ENCODE measurements at regions not wholly inside any gene's neighbourhood (a gene's known extent, or its start where the extent isn't known, plus 50 kb on each side); places are given as distances from the start of the nearest gene placed in this dataset.

DNA sequence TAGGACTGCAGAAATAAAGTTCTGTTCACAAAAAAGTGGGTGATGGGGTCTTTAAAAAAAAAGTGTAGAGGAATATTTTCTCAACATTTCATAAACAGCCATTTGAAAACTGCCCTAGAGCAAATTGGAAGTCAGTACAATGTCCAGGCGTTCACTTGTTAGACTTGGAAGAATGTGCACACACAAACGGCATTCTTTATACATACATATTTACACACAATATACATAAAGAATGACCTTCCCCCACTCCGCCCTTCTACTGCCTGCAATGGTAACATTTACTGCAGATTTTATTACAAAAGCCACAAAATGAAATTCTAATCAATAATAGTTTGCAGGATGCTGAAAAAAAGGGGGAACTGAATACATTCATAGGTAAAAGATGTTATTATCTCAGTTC is 103.4 kb upstream of the TOX3 start:
- CTCF ChIA-PET, result no interaction called here
- no peak overlapping the region for H3K4me3 ChIP-seq
- no peaks in the 10 kb centered on the region for H3K4me1 ChIP-seq
- WGBS (ENCODE audit: missing lambda C conversion rate), result 30% methylated on average over 3 of the region's 3 CpGs
- no peak for ATAC-seq
- DNase-seq (ENCODE audit: low read depth in 1 of 2, low spot score in 1 of 2), result no peak
- H3K9me3 ChIP-seq, result no peaks in the 10 kb centered on the region
- POLR2A ChIA-PET, result no interaction called here
- no peak for FAIRE-seq
- TF ChIP-seq CHD2 (IDR thresholded peaks at IDR 0.05; ENCODE audit: low read length, partially characterized antibody) (no peak), CHD4 (IDR thresholded peaks at IDR 0.05; ENCODE audit: borderline replicate concordance) (no peak), MAFK (IDR thresholded peaks at IDR 0.05; ENCODE audit: partially characterized antibody) (no peak), BHLHE40 (IDR thresholded peaks at IDR 0.05; ENCODE audit: low read depth, low read length) (no peak), CBX8 (IDR thresholded peaks at IDR 0.05) (no peak), FOXS1 (CRISPR knock-in tag; IDR thresholded peaks at IDR 0.05) (no peak)
- TF ChIP-seq, protein P1, sequence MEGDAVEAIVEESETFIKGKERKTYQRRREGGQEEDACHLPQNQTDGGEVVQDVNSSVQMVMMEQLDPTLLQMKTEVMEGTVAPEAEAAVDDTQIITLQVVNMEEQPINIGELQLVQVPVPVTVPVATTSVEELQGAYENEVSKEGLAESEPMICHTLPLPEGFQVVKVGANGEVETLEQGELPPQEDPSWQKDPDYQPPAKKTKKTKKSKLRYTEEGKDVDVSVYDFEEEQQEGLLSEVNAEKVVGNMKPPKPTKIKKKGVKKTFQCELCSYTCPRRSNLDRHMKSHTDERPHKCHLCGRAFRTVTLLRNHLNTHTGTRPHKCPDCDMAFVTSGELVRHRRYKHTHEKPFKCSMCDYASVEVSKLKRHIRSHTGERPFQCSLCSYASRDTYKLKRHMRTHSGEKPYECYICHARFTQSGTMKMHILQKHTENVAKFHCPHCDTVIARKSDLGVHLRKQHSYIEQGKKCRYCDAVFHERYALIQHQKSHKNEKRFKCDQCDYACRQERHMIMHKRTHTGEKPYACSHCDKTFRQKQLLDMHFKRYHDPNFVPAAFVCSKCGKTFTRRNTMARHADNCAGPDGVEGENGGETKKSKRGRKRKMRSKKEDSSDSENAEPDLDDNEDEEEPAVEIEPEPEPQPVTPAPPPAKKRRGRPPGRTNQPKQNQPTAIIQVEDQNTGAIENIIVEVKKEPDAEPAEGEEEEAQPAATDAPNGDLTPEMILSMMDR (IDR thresholded peaks at IDR 0.05), result no peak
- H3K27ac ChIP-seq, result no peak overlapping the region
- no peak overlapping the region for H3K4me2 ChIP-seq

DNA sequence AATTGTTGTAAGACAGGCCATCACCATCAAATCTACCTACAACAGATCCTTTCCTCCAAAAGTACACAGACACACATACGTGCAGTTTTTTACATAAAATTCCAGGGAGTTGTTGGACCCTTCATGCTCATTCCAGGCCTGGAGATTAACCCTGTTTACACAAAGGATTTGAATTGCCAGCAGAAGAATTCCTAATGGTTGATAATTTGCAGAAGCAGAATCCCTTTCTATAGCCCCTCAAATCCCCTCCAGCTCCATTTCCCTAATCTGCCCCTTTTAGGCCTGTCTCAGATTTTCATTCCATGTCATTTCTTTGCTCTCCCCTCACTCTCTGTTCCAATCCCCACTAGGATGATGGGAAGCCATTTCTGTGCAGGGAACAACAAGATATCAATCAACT is 102.9 kb upstream of the TOX3 start:
- ATAC-seq, result no peak
- Histone ChIP-seq H3K27ac (no peak overlapping the region), H3K9me3 (no peaks in the 10 kb centered on the region), H3K4me2 (no peak overlapping the region), H3K4me3 (no peak overlapping the region), H3K4me1 (no peaks in the 10 kb centered on the region)
- DNase-seq (ENCODE audit: low read depth in 1 of 2, low spot score in 1 of 2), result no peak
- POLR2A ChIA-PET, result no interaction called here
- WGBS (ENCODE audit: missing lambda C conversion rate), result 67% methylated on average over 1 of the region's 1 CpG
- TF ChIP-seq, protein P2, sequence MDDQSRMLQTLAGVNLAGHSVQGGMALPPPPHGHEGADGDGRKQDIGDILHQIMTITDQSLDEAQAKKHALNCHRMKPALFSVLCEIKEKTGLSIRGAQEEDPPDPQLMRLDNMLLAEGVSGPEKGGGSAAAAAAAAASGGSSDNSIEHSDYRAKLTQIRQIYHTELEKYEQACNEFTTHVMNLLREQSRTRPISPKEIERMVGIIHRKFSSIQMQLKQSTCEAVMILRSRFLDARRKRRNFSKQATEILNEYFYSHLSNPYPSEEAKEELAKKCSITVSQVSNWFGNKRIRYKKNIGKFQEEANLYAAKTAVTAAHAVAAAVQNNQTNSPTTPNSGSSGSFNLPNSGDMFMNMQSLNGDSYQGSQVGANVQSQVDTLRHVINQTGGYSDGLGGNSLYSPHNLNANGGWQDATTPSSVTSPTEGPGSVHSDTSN (IDR thresholded peaks at IDR 0.05), result no peak
- TF ChIP-seq, protein P3, sequence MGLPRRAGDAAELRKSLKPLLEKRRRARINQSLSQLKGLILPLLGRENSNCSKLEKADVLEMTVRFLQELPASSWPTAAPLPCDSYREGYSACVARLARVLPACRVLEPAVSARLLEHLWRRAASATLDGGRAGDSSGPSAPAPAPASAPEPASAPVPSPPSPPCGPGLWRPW (IDR thresholded peaks at IDR 0.05), result no peak
- TF ChIP-seq, protein P4, sequence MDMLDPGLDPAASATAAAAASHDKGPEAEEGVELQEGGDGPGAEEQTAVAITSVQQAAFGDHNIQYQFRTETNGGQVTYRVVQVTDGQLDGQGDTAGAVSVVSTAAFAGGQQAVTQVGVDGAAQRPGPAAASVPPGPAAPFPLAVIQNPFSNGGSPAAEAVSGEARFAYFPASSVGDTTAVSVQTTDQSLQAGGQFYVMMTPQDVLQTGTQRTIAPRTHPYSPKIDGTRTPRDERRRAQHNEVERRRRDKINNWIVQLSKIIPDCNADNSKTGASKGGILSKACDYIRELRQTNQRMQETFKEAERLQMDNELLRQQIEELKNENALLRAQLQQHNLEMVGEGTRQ (IDR thresholded peaks at IDR 0.05), result no peak
- TF ChIP-seq RFX5 (IDR thresholded peaks at IDR 0.05), result no peak
- TF ChIP-seq ESRRA (IDR thresholded peaks at IDR 0.05; ENCODE audit: borderline replicate concordance, low read length), result no peak
- no peak for TF ChIP-seq CHD4 (IDR thresholded peaks at IDR 0.05; ENCODE audit: borderline replicate concordance)
- TF ChIP-seq EP300 (IDR thresholded peaks at IDR 0.05), result no peak
- no peak for TF ChIP-seq NFE2L2 (conservative IDR thresholded peaks at IDR 0.05; ENCODE audit: low read length)
- TF ChIP-seq, protein P5, sequence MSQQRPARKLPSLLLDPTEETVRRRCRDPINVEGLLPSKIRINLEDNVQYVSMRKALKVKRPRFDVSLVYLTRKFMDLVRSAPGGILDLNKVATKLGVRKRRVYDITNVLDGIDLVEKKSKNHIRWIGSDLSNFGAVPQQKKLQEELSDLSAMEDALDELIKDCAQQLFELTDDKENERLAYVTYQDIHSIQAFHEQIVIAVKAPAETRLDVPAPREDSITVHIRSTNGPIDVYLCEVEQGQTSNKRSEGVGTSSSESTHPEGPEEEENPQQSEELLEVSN (IDR thresholded peaks at IDR 0.05; ENCODE audit: borderline replicate concordance, low read depth), result no peak
- no peak for TF ChIP-seq ZNF302 (CRISPR knock-in tag; IDR thresholded peaks at IDR 0.05)
- no peak for TF ChIP-seq RNF2 (IDR thresholded peaks at IDR 0.05; ENCODE audit: borderline replicate concordance, low read depth)
- TF ChIP-seq JUN (IDR thresholded peaks at IDR 0.05), result no peak
- no peak for TF ChIP-seq NR3C1 (IDR thresholded peaks at IDR 0.05)
- no peak for TF ChIP-seq RARB (CRISPR knock-in tag; IDR thresholded peaks at IDR 0.05)
- TF ChIP-seq ZFP36 (IDR thresholded peaks at IDR 0.05; ENCODE audit: borderline replicate concordance, partially characterized antibody), result no peak
- no peak for TF ChIP-seq ZSCAN20 (CRISPR knock-in tag; IDR thresholded peaks at IDR 0.05)
- no peak for TF ChIP-seq RAD21 (conservative IDR thresholded peaks at IDR 0.05 in 1 of 2, IDR thresholded peaks at IDR 0.05 in 1 of 2)
- no peak for FAIRE-seq
- CTCF ChIA-PET, result no interaction called here

Data from A549 (cell line).